ENCODE measurements at regions not wholly inside any gene's neighbourhood (a gene's known extent, or its start where the extent isn't known, plus 50 kb on each side); places are given as distances from the start of the nearest gene placed in this dataset.

- Histone ChIP-seq H3K27ac (ENCODE audit: low read depth, low read length) (no peak overlapping the region), H3K27me3 (ENCODE audit: insufficient read depth, low read length) (no peaks in the 10 kb centered on the region), H3K4me1 (ENCODE audit: insufficient read depth, low read length) (peaks cover 22% of the 10 kb centered on the region), H3K4me3 (ENCODE audit: low read length in 2 of 2) (no peak overlapping the region), H3K36me3 (ENCODE audit: insufficient read depth, low read length) (no peaks in the 10 kb centered on the region), H3K9me3 (ENCODE audit: control insufficient read depth in 1 of 2, low read length in 2 of 2) (no peaks in the 10 kb centered on the region)
- intact Hi-C loops (cut with micrococcal nuclease) = no loop called here
- DNase-seq = no peak
- Mint-ChIP-seq H3K27ac (no peak overlapping the region), H3K27me3 (peaks cover 3 to 5% of the 10 kb centered on the region in 2 donors), H3K4me1 (peaks cover 22 to 34% (median 29%) of the 10 kb centered on the region in 4 donors), H3K9me3 (no peaks in the 10 kb centered on the region), H3K36me3 (no peaks in the 10 kb centered on the region), H3K4me3 (no peak overlapping the region)
- POLR2A ChIA-PET (ENCODE audit: partially characterized antibody) = no interaction called here
- CTCF ChIA-PET (ENCODE audit: partially characterized antibody) = no interaction called here
Measured at GRCh38 chr3:30358871-30359270, 247.5 kb upstream of the TGFBR2 start.

DNA sequence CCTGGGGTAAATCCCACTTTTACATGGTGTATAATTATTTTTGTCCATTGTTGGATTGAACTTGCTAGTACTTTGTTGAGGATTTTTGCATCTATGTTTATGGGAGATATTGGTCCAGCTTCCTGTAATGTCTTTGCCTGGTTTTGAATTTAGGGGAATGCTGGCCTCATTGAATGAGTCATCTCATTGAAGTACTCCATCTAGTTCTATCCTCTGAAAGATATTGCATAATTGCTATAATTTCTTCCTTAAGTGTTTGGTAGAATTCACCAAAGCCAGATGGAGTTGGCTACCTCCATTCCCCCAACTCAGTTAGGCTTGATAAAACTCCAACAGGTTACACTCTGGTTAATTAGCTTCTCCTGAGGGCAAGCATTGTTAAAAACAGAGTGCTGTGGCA lies 237.4 kb upstream of the TGFBR2 start:
- Histone ChIP-seq H3K4me1 (ENCODE audit: insufficient read depth, low read length) (no peaks in the 10 kb centered on the region), H3K27ac (ENCODE audit: low read depth, low read length) (no peak overlapping the region), H3K9me3 (ENCODE audit: control insufficient read depth in 1 of 2, low read length in 2 of 2) (no peaks in the 10 kb centered on the region), H3K36me3 (ENCODE audit: insufficient read depth, low read length) (no peaks in the 10 kb centered on the region), H3K4me3 (ENCODE audit: low read length in 2 of 2) (no peak overlapping the region), H3K27me3 (ENCODE audit: insufficient read depth, low read length) (no peaks in the 10 kb centered on the region)
- CTCF ChIA-PET (ENCODE audit: partially characterized antibody) = interaction anchor here (0.8 kb wide), 1 partner anchor 13 kb away, joined by 3 read pairs; no protein-coding TSS in a partner anchor
- Mint-ChIP-seq H3K9me3 (peaks cover 0 to 5% (median 2%) of the 10 kb centered on the region in 8 donors), H3K4me1 (peaks cover 0 to 2% (median 0%) of the 10 kb centered on the region in 4 donors), H3K27ac (no peak overlapping the region), H3K4me3 (no peak overlapping the region), H3K36me3 (peaks cover 0 to 1% of the 10 kb centered on the region in 2 donors), H3K27me3 (peaks cover 3 to 6% of the 10 kb centered on the region in 2 donors)
- POLR2A ChIA-PET (ENCODE audit: partially characterized antibody) = no interaction called here
- DNase-seq = no peak
- intact Hi-C loops (cut with micrococcal nuclease) = no loop called here

DNA sequence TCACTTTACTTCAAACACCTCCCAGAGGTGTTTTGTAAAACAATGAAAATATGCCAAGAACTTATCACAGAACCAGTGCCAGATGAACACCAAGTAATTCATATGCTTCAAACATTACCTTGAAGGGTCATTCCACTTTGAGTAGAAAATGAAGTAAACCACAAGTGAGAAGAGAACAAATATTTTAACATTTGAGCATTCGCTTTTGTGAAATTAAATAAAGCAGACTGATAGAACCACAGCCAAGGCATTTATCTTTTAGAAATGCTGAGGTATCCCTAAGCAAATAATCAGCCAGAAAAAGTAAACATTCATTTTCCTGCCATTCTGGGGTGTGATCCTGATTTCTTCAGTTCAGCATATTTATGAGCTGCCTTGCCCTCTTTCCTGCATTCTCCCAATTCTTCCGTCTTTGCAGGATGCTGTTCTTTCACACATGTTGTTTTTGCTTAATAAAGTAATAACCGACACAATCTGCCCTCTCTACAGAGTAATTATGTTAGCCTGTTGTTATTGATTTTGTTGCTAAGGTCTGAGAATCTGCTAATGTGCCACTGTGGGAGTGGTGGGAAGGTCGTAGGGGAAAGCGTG lies 235.6 kb upstream of the TGFBR2 start:
- Histone ChIP-seq H3K4me3 (ENCODE audit: low read length in 2 of 2) (no peak overlapping the region), H3K4me1 (ENCODE audit: insufficient read depth, low read length) (no peaks in the 10 kb centered on the region), H3K36me3 (ENCODE audit: insufficient read depth, low read length) (no peaks in the 10 kb centered on the region), H3K27me3 (ENCODE audit: insufficient read depth, low read length) (no peaks in the 10 kb centered on the region), H3K9me3 (ENCODE audit: control insufficient read depth in 1 of 2, low read length in 2 of 2) (no peaks in the 10 kb centered on the region), H3K27ac (ENCODE audit: low read depth, low read length) (no peak overlapping the region)
- DNase-seq = no peak
- POLR2A ChIA-PET (ENCODE audit: partially characterized antibody) = no interaction called here
- CTCF ChIA-PET (ENCODE audit: partially characterized antibody) = no interaction called here
- intact Hi-C loops (cut with micrococcal nuclease) = no loop called here
- Mint-ChIP-seq H3K27me3 (peaks cover 3 to 6% of the 10 kb centered on the region in 2 donors), H3K36me3 (peaks cover 0 to 1% of the 10 kb centered on the region in 2 donors), H3K9me3 (peaks cover 0 to 5% (median under 1%) of the 10 kb centered on the region in 8 donors), H3K27ac (peak overlapping the region in 1 of 7 donors; percentile 19), H3K4me1 (peaks cover 0 to 2% (median 0%) of the 10 kb centered on the region in 4 donors), H3K4me3 (no peak overlapping the region)

- no peaks in the 10 kb centered on the region for H3K36me3 ChIP-seq (ENCODE audit: insufficient read depth, low read length)
- Mint-ChIP-seq H3K4me1 (peaks cover 0 to 2% (median 0%) of the 10 kb centered on the region in 4 donors), H3K27ac (no peak overlapping the region), H3K36me3 (no peaks in the 10 kb centered on the region), H3K4me3 (no peak overlapping the region), H3K27me3 (peaks cover 3 to 5% of the 10 kb centered on the region in 2 donors), H3K9me3 (peaks cover 0 to 3% (median 0%) of the 10 kb centered on the region in 8 donors)
- H3K27me3 ChIP-seq (ENCODE audit: insufficient read depth, low read length) = no peaks in the 10 kb centered on the region
- ChIA-PET CTCF (ENCODE audit: partially characterized antibody) (no interaction called here), POLR2A (ENCODE audit: partially characterized antibody) (no interaction called here)
- no peak overlapping the region for H3K4me3 ChIP-seq (ENCODE audit: low read length in 2 of 2)
- DNase-seq = no peak
- intact Hi-C loops (cut with micrococcal nuclease) = no loop called here
- H3K9me3 ChIP-seq (ENCODE audit: control insufficient read depth in 1 of 2, low read length in 2 of 2) = no peaks in the 10 kb centered on the region
- no peak overlapping the region for H3K27ac ChIP-seq (ENCODE audit: low read depth, low read length)
- H3K4me1 ChIP-seq (ENCODE audit: insufficient read depth, low read length) = no peaks in the 10 kb centered on the region
Measured at GRCh38 chr3:30372837-30373236, 233.6 kb upstream of the TGFBR2 start.

GRCh38 chr3:30384546-30385072 lies 221.8 kb upstream of the TGFBR2 start:
- no peaks in the 10 kb centered on the region for H3K4me1 ChIP-seq (ENCODE audit: insufficient read depth, low read length)
- POLR2A ChIA-PET (ENCODE audit: partially characterized antibody) = no interaction called here
- H3K27me3 ChIP-seq (ENCODE audit: insufficient read depth, low read length) = no peaks in the 10 kb centered on the region
- Mint-ChIP-seq H3K27ac (no peak overlapping the region), H3K36me3 (peaks cover 0 to 3% of the 10 kb centered on the region in 2 donors), H3K9me3 (peaks cover 3 to 29% (median 15%) of the 10 kb centered on the region in 8 donors), H3K27me3 (no peaks in the 10 kb centered on the region), H3K4me1 (peaks cover 0 to 2% (median 0%) of the 10 kb centered on the region in 4 donors), H3K4me3 (no peak overlapping the region)
- H3K9me3 ChIP-seq (ENCODE audit: control insufficient read depth in 1 of 2, low read length in 2 of 2) = no peaks in the 10 kb centered on the region
- DNase-seq = no peak
- intact Hi-C loops (cut with micrococcal nuclease) = no loop called here
- no peak overlapping the region for H3K4me3 ChIP-seq (ENCODE audit: low read length in 2 of 2)
- CTCF ChIA-PET (ENCODE audit: partially characterized antibody) = interaction anchor here (1.4 kb wide), 2 partner anchors 185 to 308 kb away, joined by 3 read pairs; no protein-coding TSS in a partner anchor
- H3K36me3 ChIP-seq (ENCODE audit: insufficient read depth, low read length) = no peaks in the 10 kb centered on the region
- no peak overlapping the region for H3K27ac ChIP-seq (ENCODE audit: low read depth, low read length)

- Mint-ChIP-seq H3K27me3 (peaks cover 0 to 6% of the 10 kb centered on the region in 2 donors), H3K36me3 (no peaks in the 10 kb centered on the region), H3K4me3 (no peak overlapping the region), H3K27ac (no peak overlapping the region), H3K9me3 (peaks cover 0 to 5% (median under 1%) of the 10 kb centered on the region in 8 donors), H3K4me1 (no peaks in the 10 kb centered on the region)
- ChIA-PET CTCF (ENCODE audit: partially characterized antibody) (interaction anchor here (1.2 kb wide), 1 partner anchor 195 kb away, joined by 3 read pairs; no protein-coding TSS in a partner anchor), POLR2A (ENCODE audit: partially characterized antibody) (no interaction called here)
- H3K27ac ChIP-seq (ENCODE audit: low read depth, low read length) = no peak overlapping the region
- no peaks in the 10 kb centered on the region for H3K27me3 ChIP-seq (ENCODE audit: insufficient read depth, low read length)
- no peak for DNase-seq
- intact Hi-C loops (cut with micrococcal nuclease) = no loop called here
- H3K4me3 ChIP-seq (ENCODE audit: low read length in 2 of 2) = no peak overlapping the region
- H3K9me3 ChIP-seq (ENCODE audit: control insufficient read depth in 1 of 2, low read length in 2 of 2) = no peaks in the 10 kb centered on the region
- H3K36me3 ChIP-seq (ENCODE audit: insufficient read depth, low read length) = no peaks in the 10 kb centered on the region
- no peaks in the 10 kb centered on the region for H3K4me1 ChIP-seq (ENCODE audit: insufficient read depth, low read length)
Measured at GRCh38 chr3:30393079-30393478, 213.3 kb upstream of the TGFBR2 start.

DNA sequence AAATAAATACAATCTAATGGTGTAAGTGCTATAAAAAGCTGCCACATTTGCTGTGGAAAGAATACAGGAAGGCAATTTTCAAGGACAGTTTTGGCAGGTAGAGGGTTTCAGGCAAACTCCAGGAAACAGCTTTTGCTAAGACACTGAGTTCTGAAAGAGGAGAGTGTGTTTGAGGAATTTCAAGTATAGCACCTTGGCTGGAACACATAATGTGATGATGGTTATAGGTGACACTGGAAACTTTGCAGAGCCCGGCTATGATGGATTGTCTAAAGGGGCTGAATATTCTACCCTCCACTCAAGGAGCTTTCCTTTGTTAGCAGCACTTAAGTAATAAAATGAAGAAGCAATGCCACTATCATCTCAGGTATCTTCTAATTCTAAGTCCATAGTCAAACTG lies 209.4 kb upstream of the TGFBR2 start:
- Mint-ChIP-seq H3K9me3 (peaks cover 0 to 4% (median 0%) of the 10 kb centered on the region in 8 donors), H3K27ac (no peak overlapping the region), H3K27me3 (peaks cover 0 to 6% of the 10 kb centered on the region in 2 donors), H3K4me1 (peaks cover 0 to 9% (median 6%) of the 10 kb centered on the region in 4 donors), H3K4me3 (no peak overlapping the region), H3K36me3 (no peaks in the 10 kb centered on the region)
- Histone ChIP-seq H3K4me1 (ENCODE audit: insufficient read depth, low read length) (no peaks in the 10 kb centered on the region), H3K27ac (ENCODE audit: low read depth, low read length) (no peak overlapping the region), H3K9me3 (ENCODE audit: control insufficient read depth in 1 of 2, low read length in 2 of 2) (no peaks in the 10 kb centered on the region), H3K36me3 (ENCODE audit: insufficient read depth, low read length) (no peaks in the 10 kb centered on the region), H3K27me3 (ENCODE audit: insufficient read depth, low read length) (no peaks in the 10 kb centered on the region), H3K4me3 (ENCODE audit: low read length in 2 of 2) (no peak overlapping the region)
- ChIA-PET CTCF (ENCODE audit: partially characterized antibody) (no interaction called here), POLR2A (ENCODE audit: partially characterized antibody) (no interaction called here)
- no peak for DNase-seq
- intact Hi-C loops (cut with micrococcal nuclease) = no loop called here
